Natural killer cell (primary cell): ENCODE measurements at regions not wholly inside any gene's neighbourhood (a gene's known extent, or its start where the extent isn't known, plus 50 kb on each side); places are given as distances from the start of the nearest gene placed in this dataset.

Source experiments
- ATAC-seq, 3 donors: fragments of 150-1000 bp in 2 of 3; fragments of 200-7000 bp in 1 of 3; cut with Tn5 transposase; 1 replicate in 1 of 3; 2 replicates in 2 of 3; pipeline ENCODE4 v1.10.0; 2021; ENCODE audit warnings: mild to moderate bottlenecking in 2 of 3, moderate library complexity in 2 of 3
- DNase-seq, 2 donors: peaks; one replicate each; pipeline versions ENCODE4 v3.0.0 to v3.0.0-alpha.2; 2013 to 2021; ENCODE audit warnings: mixed read lengths in 1 of 2
- H3K27ac ChIP-seq: one replicate; pipeline ENCODE4 v1.5.1; 2013; ENCODE audit warnings: mild to moderate bottlenecking, low read length
- H3K27me3 ChIP-seq: one replicate; pipeline ENCODE4 v1.6.1; 2013; ENCODE audit warnings: low read length; ENCODE audit not compliant: control insufficient read depth, insufficient read depth
- H3K36me3 ChIP-seq: one replicate; pipeline ENCODE4 v1.6.1; 2013; ENCODE audit warnings: low read length; ENCODE audit not compliant: control insufficient read depth, insufficient read depth
- H3K4me1 ChIP-seq: one replicate; pipeline ENCODE4 v1.6.1; 2013; ENCODE audit warnings: low read length; ENCODE audit not compliant: control insufficient read depth, insufficient read depth
- H3K4me3 ChIP-seq: one replicate; pipeline ENCODE4 v1.5.1; 2013; ENCODE audit warnings: low read length
- H3K9me3 ChIP-seq: one replicate; pipeline ENCODE4 v1.6.1; 2013; ENCODE audit warnings: low read length; ENCODE audit not compliant: control insufficient read depth, insufficient read depth
- H3K27ac Mint-ChIP-seq, 2 donors: one replicate each; pipeline ENCODE4 v1.8.0; 2022; ENCODE audit warnings: mild to moderate bottlenecking in 2 of 2, mixed read lengths in 2 of 2, moderate library complexity in 1 of 2
- H3K27me3 Mint-ChIP-seq, 2 donors: one replicate each; pipeline ENCODE4 v1.8.0; 2022; ENCODE audit warnings: low read depth in 2 of 2, mixed read lengths in 2 of 2
- H3K36me3 Mint-ChIP-seq: one replicate; pipeline ENCODE4 v1.8.0; 2022; ENCODE audit warnings: mixed read lengths
- H3K4me1 Mint-ChIP-seq, 2 donors: one replicate each; pipeline ENCODE4 v1.8.0; 2022; ENCODE audit warnings: mixed read lengths in 2 of 2
- H3K4me3 Mint-ChIP-seq: one replicate; pipeline ENCODE4 v1.8.0; 2022; ENCODE audit warnings: mild to moderate bottlenecking, moderate library complexity, mixed read lengths
- H3K9me3 Mint-ChIP-seq, 2 donors: one replicate each; pipeline ENCODE4 v1.8.0; 2022; ENCODE audit warnings: mixed read lengths in 2 of 2
- WGBS: methylation state at CpG from one replicate; pipeline ENCODE4 v1.1.7; 2013; ENCODE audit warnings: missing lambda C conversion rate; ENCODE audit not compliant: insufficient coverage; 5-methylcytosine and 5-hydroxymethylcytosine counted together
- intact Hi-C: fragments of 100-400 bp; cut with micrococcal nuclease; formaldehyde crosslinking; loops from one replicate; pipeline ENCODE4 v1.14.2; 2022
- TF ChIP-seq, protein P1 (sequence below): fragments of 200-600 bp; IDR thresholded peaks from one replicate; pipeline ENCODE4 v1.8.0; 2022; ENCODE audit warnings: antibody characterized with exemption

- H3K27ac ChIP-seq, result no peak overlapping the region
- Mint-ChIP-seq H3K27ac (no peak overlapping the region), H3K36me3 (no peaks in the 10 kb centered on the region), H3K4me1 (peaks cover 9 to 14% of the 10 kb centered on the region in 2 donors), H3K9me3 (no peaks in the 10 kb centered on the region), H3K27me3 (no peaks in the 10 kb centered on the region), H3K4me3 (no peak overlapping the region)
- no peak overlapping the region for H3K4me3 ChIP-seq
- no peaks in the 10 kb centered on the region for H3K4me1 ChIP-seq
- H3K36me3 ChIP-seq, result no peaks in the 10 kb centered on the region
- ATAC-seq (no peak), DNase-seq (no peak)
- intact Hi-C loops, result no loop called here
- H3K27me3 ChIP-seq, result no peaks in the 10 kb centered on the region
- H3K9me3 ChIP-seq, result no peaks in the 10 kb centered on the region
- WGBS, result 45% methylated on average over 5 of the region's 5 CpGs
- TF ChIP-seq, protein P1, sequence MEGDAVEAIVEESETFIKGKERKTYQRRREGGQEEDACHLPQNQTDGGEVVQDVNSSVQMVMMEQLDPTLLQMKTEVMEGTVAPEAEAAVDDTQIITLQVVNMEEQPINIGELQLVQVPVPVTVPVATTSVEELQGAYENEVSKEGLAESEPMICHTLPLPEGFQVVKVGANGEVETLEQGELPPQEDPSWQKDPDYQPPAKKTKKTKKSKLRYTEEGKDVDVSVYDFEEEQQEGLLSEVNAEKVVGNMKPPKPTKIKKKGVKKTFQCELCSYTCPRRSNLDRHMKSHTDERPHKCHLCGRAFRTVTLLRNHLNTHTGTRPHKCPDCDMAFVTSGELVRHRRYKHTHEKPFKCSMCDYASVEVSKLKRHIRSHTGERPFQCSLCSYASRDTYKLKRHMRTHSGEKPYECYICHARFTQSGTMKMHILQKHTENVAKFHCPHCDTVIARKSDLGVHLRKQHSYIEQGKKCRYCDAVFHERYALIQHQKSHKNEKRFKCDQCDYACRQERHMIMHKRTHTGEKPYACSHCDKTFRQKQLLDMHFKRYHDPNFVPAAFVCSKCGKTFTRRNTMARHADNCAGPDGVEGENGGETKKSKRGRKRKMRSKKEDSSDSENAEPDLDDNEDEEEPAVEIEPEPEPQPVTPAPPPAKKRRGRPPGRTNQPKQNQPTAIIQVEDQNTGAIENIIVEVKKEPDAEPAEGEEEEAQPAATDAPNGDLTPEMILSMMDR, result no peak
These were observed 253.1 kb downstream of the CGGBP1 start for GRCh38 chr3:87805670-87806069.

DNA sequence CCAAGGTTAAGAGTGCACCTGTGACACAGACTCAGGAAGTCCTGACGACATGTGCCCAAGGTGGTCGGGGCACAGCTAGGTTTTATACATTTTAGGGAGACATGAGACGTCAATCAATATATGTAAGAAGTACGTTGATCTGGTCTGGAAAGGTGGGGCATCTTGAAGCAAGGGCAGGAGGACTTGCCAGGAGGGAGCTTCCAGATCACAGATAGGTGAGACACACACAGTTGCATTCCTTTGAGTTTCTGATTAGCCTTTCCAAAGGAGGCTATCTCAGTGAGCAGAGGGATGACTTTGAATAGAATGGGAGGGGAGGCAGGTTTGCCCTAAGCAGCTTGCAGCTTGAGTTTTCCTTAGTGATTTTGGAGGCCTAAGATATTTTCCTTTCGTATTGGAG lies 257.4 kb downstream of the CGGBP1 start:
- intact Hi-C loops, result no loop called here

GRCh38 chr3:87800516-87800915 lies 258.3 kb downstream of the CGGBP1 start:
- no peaks in the 10 kb centered on the region for H3K36me3 ChIP-seq
- intact Hi-C loops, result no loop called here
- Mint-ChIP-seq H3K4me3 (no peak overlapping the region), H3K4me1 (peaks cover 13 to 15% of the 10 kb centered on the region in 2 donors), H3K27me3 (peaks cover 18 to 25% of the 10 kb centered on the region in 2 donors), H3K27ac (no peak overlapping the region), H3K36me3 (no peaks in the 10 kb centered on the region), H3K9me3 (peaks cover 0 to 4% of the 10 kb centered on the region in 2 donors)
- H3K4me1 ChIP-seq, result no peaks in the 10 kb centered on the region
- H3K9me3 ChIP-seq, result no peaks in the 10 kb centered on the region
- no peak overlapping the region for H3K4me3 ChIP-seq
- TF ChIP-seq, protein P1, result no peak
- ATAC-seq (no peak), DNase-seq (no peak)
- H3K27ac ChIP-seq, result no peak overlapping the region
- H3K27me3 ChIP-seq, result no peaks in the 10 kb centered on the region

More for the DNA sequence above, 257.4 kb downstream of the CGGBP1 start:
- H3K4me1 Mint-ChIP-seq, result peaks cover 9 to 15% of the 10 kb centered on the region in 2 donors
- H3K27me3 Mint-ChIP-seq, result peaks cover 12 to 16% of the 10 kb centered on the region in 2 donors
- no peak overlapping the region for H3K27ac Mint-ChIP-seq
- no peak for DNase-seq
- no peaks in the 10 kb centered on the region for H3K9me3 Mint-ChIP-seq
- no peaks in the 10 kb centered on the region for H3K9me3 ChIP-seq
- WGBS, result 11% methylated on average over 4 of the region's 5 CpGs
- no peaks in the 10 kb centered on the region for H3K36me3 ChIP-seq
- no peaks in the 10 kb centered on the region for H3K4me1 ChIP-seq
- H3K27ac ChIP-seq, result no peak overlapping the region
- no peak for ATAC-seq
- H3K4me3 ChIP-seq, result no peak overlapping the region
- H3K36me3 Mint-ChIP-seq, result no peaks in the 10 kb centered on the region
- TF ChIP-seq, protein P1, result no peak
- H3K27me3 ChIP-seq, result no peaks in the 10 kb centered on the region
- no peak overlapping the region for H3K4me3 Mint-ChIP-seq

DNA sequence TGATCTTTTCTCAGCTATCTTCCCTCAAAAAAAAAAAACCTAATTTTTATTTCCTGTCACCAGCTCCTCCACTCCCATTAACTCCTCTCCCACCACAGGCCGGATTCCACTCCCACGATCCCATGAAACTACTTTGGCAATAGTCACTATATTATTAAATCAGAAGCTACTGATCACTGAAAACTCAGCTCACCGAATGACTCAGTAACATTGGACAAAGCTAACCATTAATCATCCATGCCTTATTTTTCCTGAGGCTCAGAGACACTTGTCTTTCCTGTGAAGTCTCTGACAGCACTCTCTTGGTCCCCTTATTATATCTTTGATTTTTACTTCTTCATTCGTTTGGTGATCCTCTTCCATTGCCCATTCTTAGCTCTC lies 260.2 kb downstream of the CGGBP1 start:
- H3K4me3 ChIP-seq, result no peak overlapping the region
- H3K4me1 Mint-ChIP-seq, result peaks cover 13 to 15% of the 10 kb centered on the region in 2 donors
- DNase-seq (no peak), ATAC-seq (no peak)
- H3K27ac Mint-ChIP-seq, result no peak overlapping the region
- no peaks in the 10 kb centered on the region for H3K9me3 ChIP-seq
- intact Hi-C loops, result no loop called here
- H3K9me3 Mint-ChIP-seq, result peaks cover 0 to 4% of the 10 kb centered on the region in 2 donors
- H3K4me1 ChIP-seq, result no peaks in the 10 kb centered on the region
- WGBS, result 68% methylated on average over 4 of the region's 4 CpGs
- TF ChIP-seq, protein P1, result no peak
- H3K27me3 Mint-ChIP-seq, result peaks cover 24 to 30% of the 10 kb centered on the region in 2 donors
- no peak overlapping the region for H3K4me3 Mint-ChIP-seq
- H3K36me3 Mint-ChIP-seq, result no peaks in the 10 kb centered on the region
- no peak overlapping the region for H3K27ac ChIP-seq
- H3K36me3 ChIP-seq, result no peaks in the 10 kb centered on the region
- H3K27me3 ChIP-seq, result no peaks in the 10 kb centered on the region
